GM12873 (cell line): ENCODE measurements at regions not wholly inside any gene's neighbourhood (a gene's known extent, or its start where the extent isn't known, plus 50 kb on each side); places are given as distances from the start of the nearest gene placed in this dataset.

Source experiments
- CTCF ChIP-seq: IDR thresholded peaks from 2 replicates; pipeline ENCODE4 v1.5.1; 2012; ENCODE audit warnings: low read depth, mild to moderate bottlenecking, moderate library complexity, low read length, control low read depth; ENCODE audit not compliant: insufficient read depth; ENCODE audit errors: missing control alignments

GRCh38 chr9:124137009-124137943, 120.5 kb upstream of the NEK6 start:
- no peak for TF ChIP-seq CTCF

- no peak for TF ChIP-seq CTCF
These were observed 119.8 kb upstream of the NEK6 start for GRCh38 chr9:124137944-124138335.

GRCh38 chr9:124139001-124139400, 118.7 kb upstream of the NEK6 start:
- TF ChIP-seq CTCF = no peak

- TF ChIP-seq CTCF = no peak
These were observed 116.7 kb upstream of the NEK6 start for GRCh38 chr9:124140941-124141568.

- no peak for TF ChIP-seq CTCF
These were observed 111.7 kb upstream of the NEK6 start for GRCh38 chr9:124146031-124146561.

- no peak for TF ChIP-seq CTCF
These were observed 107.8 kb upstream of the NEK6 start for GRCh38 chr9:124149992-124150391.

GRCh38 chr9:124163760-124164255, 93.9 kb upstream of the NEK6 start:
- TF ChIP-seq CTCF = no peak
